ENCODE measurements at regions not wholly inside any gene's neighbourhood (a gene's known extent, or its start where the extent isn't known, plus 50 kb on each side); places are given as distances from the start of the nearest gene placed in this dataset.

- TF ChIP-seq, protein P1, sequence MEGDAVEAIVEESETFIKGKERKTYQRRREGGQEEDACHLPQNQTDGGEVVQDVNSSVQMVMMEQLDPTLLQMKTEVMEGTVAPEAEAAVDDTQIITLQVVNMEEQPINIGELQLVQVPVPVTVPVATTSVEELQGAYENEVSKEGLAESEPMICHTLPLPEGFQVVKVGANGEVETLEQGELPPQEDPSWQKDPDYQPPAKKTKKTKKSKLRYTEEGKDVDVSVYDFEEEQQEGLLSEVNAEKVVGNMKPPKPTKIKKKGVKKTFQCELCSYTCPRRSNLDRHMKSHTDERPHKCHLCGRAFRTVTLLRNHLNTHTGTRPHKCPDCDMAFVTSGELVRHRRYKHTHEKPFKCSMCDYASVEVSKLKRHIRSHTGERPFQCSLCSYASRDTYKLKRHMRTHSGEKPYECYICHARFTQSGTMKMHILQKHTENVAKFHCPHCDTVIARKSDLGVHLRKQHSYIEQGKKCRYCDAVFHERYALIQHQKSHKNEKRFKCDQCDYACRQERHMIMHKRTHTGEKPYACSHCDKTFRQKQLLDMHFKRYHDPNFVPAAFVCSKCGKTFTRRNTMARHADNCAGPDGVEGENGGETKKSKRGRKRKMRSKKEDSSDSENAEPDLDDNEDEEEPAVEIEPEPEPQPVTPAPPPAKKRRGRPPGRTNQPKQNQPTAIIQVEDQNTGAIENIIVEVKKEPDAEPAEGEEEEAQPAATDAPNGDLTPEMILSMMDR (conservative IDR thresholded peaks at IDR 0.05; ENCODE audit: low read depth, low read length) = no peak
- no peak overlapping the region for H3K4me3 ChIP-seq (ENCODE audit: low read length)
- no peak for DNase-seq (ENCODE audit: low read depth)
Observed at GRCh38 chr17:69884356-69884755, 190.7 kb upstream of the KCNJ16 start.

DNA sequence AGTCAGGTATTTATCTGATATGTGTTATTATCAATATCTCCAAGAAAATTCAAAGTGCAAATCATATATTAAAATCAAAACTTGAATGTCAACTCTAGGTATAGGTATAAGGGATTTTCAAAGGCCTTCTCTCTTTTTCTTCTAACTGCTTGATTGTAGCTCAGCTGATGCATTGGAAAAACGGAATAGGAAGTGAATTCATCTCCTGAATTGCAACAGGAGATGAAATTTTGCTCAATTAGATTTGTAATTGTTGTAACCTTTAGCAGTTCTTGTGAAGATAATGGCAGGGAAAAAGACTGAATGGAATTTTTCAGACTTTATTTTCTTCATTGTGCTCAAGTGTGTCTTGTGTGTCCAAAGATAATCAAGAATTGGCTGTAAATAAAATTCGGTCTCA lies 190.2 kb upstream of the KCNJ16 start:
- H3K4me3 ChIP-seq (ENCODE audit: low read length) = no peak overlapping the region
- TF ChIP-seq, protein P1 (conservative IDR thresholded peaks at IDR 0.05; ENCODE audit: low read depth, low read length) = no peak
- DNase-seq (ENCODE audit: low read depth) = no peak

DNA sequence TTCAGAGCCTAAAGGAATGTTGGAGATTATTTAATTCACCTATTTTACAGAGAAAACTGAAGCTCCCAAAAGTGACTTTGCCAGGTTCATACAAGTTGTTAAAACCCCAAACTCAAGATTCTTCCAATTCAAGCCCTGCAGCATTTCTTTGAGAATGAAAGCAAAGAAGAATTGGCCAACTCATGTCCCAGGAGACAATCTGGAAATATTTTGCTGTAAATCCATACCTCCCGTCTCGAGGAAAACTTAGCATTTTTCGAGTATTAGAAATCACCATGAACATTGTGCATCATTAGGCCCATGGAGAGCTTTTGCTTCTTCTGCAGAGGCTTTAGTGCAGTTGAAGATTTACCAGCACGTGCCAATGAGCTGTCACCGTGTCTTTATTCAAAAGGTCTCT lies 176.4 kb upstream of the KCNJ16 start:
- H3K4me3 ChIP-seq (ENCODE audit: low read length) = no peak overlapping the region
- DNase-seq (ENCODE audit: low read depth) = no peak
- TF ChIP-seq, protein P1 (conservative IDR thresholded peaks at IDR 0.05; ENCODE audit: low read depth, low read length) = no peak

DNA sequence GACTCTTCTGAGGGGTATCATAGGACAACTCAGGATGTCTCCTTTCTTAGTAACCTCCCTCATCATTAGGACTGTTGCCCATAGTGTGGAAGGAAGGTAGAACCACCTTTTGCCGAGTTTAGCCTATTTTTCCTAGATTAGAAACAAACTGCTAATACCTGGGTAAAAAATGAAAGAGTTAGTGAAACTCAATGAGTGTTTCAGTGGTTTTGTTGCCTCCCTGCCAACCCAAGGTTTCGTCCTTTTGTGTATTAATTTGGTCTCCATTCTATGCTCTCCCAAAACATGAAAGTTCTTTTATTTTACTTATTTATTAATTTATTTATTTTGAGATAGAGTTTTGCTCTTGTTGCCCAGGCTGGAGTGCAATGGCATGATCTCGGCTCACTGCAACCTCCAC lies 174.9 kb upstream of the KCNJ16 start:
- DNase-seq (ENCODE audit: low read depth) = no peak
- TF ChIP-seq, protein P1 (conservative IDR thresholded peaks at IDR 0.05; ENCODE audit: low read depth, low read length) = no peak
- H3K4me3 ChIP-seq (ENCODE audit: low read length) = no peak overlapping the region

DNA sequence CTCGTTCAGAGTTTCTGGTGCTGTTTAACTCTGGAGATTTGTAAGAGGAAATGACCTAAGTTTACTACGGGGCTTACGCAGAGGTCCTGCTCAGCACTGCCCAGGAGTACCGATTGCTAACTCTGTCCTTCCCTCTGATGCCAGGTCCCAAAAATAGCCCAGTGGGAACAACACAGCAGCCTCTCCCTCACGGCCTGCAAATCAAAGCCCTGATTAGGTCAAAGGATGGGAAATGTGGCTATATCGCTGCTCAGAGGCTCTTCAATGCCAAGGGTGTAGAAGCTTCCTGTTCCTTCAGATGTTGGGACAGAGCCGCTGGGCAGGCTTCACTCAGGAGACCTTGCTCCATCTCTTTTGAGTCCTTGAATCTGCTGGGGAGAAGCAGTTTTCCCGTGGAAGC lies 174.2 kb upstream of the KCNJ16 start:
- no peak for DNase-seq (ENCODE audit: low read depth)
- H3K4me3 ChIP-seq (ENCODE audit: low read length) = no peak overlapping the region
- TF ChIP-seq, protein P1 (conservative IDR thresholded peaks at IDR 0.05; ENCODE audit: low read depth, low read length) = no peak

DNA sequence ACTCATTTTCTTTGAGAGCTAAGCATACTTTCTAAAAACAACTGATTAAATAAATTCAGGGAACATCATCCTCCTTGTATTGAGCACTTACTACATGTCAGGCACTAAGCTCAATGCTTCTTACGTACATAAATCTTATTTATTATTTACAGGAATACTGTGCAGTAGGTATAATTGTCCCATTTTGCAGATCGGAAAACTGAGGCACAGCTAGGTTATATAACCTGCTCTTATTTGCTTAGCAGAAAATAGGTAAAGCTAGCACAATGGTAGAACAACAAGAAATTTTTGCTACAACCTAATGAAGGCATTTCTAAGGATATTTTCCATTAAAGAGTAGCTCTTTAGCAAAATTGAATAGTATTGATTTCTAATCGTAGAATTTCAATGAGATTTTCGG lies 168.7 kb upstream of the KCNJ16 start:
- DNase-seq (ENCODE audit: low read depth) = no peak
- TF ChIP-seq, protein P1 (conservative IDR thresholded peaks at IDR 0.05; ENCODE audit: low read depth, low read length) = no peak
- no peak overlapping the region for H3K4me3 ChIP-seq (ENCODE audit: low read length)

DNA sequence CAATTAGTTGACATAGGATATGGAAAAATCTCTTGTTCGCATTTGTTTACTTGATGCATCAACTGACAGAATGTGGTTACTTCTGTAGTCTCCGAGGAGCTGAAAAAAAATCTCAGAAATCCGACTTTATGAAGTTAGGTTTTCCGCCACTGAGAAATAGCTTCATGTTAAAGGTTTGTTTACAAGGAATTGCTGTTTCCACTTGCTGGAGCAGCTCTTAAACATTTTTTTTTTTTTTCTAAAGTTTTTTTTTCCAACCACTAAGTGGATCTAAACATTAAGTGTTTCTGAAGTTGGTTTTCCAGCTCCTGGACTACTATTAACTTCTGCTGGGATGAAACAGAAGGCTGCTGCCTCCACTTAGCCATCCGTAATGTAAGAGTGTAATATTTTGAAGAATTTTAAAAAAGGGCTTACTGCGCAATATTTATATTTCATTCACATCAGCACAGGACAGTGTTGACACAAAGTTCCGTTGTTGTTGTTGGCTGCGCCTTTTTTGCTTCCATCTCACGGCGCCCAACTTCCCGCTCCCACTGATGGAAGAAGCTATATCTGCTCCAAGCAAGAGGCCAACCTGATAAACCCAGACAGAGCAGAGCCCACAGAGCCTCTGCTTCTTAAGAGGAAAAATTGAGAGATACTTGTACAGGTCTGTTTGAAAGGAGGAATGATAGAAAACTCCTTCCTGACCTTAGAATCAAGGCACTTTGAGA lies 167.7 kb upstream of the KCNJ16 start:
- no peak for DNase-seq (ENCODE audit: low read depth)
- TF ChIP-seq, protein P1 (conservative IDR thresholded peaks at IDR 0.05; ENCODE audit: low read depth, low read length) = no peak

More for the DNA sequence above, 167.7 kb upstream of the KCNJ16 start:
- no peak overlapping the region for H3K4me3 ChIP-seq (ENCODE audit: low read length)

Measured in retinal pigment epithelial cell (primary cell).